NCI-H82 treated with DMSO at 0.1 percent for 48 hours (cell line): ENCODE measurements at regions not wholly inside any gene's neighbourhood (a gene's known extent, or its start where the extent isn't known, plus 50 kb on each side); places are given as distances from the start of the nearest gene placed in this dataset.
"Not testable (repeated sequence)": the region's sequence is repeated elsewhere in the genome, so short reads cannot be mapped to it uniquely, and the experiment has no call there.

Source experiments
- DNase-seq: peaks from one replicate; lab custom pipeline; 2025; ENCODE audit not compliant: unreplicated experiment; lab: John Stamatoyannopoulos, UW

DNA sequence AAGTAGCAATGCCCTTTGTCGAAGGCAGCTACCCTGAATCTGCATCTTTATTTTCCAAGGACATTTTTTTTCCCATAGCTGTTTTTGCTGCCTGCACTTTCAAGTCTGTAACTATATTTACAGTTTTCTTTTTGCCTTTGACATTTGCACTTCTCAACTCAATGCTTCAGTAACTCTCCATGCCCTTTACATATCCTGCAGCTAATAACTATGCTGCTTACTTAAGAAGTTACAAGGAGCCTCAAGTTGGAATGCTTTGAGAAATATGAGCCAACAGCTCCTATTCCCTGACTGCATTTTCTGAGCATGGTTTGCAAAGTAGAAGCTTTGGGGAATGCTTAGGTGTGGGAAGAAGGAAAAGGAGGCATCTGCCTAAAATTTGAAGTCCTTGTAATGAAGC lies 194.8 kb upstream of the TRPC7 start:
- no peak for DNase-seq

DNA sequence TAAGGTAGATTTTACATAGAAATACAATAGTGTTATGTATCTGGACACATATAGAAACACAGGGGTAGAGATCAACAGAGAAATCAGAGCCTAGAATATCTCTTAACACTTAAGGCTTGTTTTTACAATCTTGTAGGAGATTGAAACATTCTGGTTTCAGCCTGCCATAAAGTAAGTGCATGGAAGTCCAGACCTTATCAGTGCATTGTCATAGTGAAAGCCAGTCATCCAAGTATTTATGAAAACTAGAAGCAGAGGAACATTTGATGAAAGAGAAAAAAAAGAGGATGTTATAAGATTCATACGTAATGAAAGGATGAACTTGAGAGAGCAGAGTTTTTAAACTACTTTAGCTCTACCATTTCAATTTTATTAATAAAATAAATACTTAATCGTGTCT lies 194.3 kb upstream of the TRPC7 start:
- no peak for DNase-seq

DNA sequence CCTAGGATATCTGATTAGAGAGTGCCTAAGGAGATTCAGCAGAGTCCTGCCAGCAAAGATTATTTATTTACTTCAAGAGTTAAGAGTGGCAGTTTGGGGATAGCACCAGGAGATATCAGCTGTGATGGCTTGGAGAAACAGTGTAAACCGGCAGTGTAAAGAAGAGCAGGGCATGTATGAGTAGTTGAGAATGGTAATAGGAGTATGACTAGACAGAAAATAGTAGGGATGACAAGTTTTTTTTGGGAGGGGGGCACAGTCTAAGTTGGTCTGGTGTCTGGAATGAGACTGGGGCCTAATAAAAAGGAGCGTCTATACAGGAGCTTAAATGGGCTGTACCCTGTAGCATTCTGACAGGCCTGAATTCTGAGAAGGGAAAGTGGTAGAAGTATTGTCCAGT lies 181.8 kb upstream of the TRPC7 start:
- DNase-seq, result not testable (repeated sequence)

DNA sequence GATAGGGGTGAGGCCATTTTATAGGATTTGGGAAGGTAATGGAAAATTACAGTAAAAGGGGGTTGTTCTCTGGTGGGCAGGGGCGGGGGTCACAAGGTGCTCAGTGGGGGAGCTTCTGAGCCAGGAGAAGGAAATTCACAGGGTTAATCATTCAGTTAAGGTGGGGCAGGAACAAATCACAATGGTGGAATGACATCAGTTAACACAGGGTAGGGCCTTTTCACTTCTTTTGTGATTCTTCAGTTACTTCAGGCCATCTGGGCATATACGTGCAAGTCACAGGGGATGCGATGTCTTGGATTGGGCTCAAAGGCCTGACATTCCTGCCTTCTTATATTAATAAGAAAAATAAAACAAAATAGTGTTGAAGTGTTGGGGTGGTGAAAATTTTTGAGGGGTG lies 181.1 kb upstream of the TRPC7 start:
- not testable (repeated sequence) for DNase-seq

DNA sequence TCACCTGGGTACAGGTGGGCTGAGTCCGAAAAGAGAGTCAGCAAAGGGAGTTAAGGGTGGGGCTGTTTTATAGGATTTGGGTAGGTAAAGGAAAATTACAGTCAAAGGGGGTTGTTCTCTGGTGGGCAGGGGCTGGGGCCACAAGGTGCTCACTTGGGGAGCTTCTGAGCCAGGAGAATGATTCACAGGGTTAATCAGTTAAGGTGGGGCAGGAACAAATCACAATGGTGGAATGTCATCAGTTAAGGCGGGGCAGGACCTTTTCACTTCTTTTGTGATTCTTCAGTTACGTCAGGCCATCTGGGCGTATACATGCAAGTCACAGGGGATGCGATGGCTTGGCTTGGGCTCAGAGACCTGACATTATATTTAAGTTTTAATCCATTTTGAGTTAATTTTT lies 179.7 kb upstream of the TRPC7 start:
- DNase-seq, result not testable (repeated sequence)

DNA sequence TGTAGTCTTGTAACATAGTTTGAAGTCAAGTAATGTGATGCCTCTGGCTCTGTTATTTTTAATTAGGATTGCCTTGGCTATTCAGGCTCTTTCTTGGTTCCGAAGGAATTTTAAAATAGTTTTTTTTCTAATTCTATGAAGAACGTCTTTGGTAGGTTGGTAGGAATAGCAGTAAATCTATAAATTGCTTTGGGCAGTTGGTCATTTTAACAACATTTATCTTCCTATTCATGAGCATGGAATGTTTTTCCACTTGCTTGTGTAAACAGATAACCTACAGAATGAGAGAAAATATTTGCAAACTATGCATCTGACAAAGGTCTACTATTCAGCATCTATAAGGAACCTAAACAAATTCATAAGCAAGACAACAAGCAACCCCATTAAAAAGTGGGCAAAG lies 173.2 kb upstream of the TRPC7 start:
- DNase-seq, result no peak

DNA sequence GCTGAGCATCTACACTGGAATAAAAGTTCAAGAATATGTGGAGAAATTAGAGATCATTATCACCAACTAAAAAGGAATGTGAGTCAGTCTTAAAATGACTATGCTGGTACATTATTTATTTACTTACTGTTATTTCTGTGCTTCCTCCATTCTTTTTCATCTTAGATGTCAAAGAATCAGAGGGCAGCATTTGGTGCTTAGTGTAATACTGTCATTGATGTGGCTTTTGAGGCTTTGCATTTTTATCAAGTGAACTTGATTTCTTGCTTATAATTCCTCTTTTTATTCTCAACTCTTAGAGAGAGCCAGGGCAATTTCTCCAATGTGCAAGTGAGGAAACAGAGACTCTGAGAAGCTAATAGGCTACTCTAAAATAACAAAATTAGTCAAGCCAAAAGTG lies 163.7 kb upstream of the TRPC7 start:
- no peak for DNase-seq

DNA sequence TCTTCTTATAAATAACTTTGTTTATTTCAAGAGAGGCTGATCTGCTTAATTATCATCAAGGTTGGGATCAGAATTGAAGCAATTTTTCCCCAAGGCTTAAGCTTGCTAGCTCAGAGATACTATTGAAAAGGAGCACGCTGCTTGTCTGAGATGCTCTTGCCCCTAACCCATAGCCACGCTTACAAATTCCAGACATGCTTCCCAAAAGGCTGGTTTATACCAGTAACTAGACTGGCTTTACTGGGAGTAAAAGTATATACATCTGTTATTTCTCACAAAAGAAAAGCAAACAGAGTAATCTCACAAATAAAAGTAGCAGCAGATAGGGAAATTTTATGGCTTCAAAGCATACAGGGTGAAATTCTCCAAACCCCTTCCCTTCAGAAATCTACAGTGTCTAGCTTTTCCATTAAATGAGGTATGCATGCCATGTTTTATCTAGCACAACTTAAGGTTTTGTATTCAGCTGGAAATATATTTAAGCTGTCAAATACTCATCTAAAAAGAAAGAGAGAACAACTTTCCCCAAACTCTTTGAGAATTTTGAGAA lies 163.2 kb upstream of the TRPC7 start:
- no peak for DNase-seq

DNA sequence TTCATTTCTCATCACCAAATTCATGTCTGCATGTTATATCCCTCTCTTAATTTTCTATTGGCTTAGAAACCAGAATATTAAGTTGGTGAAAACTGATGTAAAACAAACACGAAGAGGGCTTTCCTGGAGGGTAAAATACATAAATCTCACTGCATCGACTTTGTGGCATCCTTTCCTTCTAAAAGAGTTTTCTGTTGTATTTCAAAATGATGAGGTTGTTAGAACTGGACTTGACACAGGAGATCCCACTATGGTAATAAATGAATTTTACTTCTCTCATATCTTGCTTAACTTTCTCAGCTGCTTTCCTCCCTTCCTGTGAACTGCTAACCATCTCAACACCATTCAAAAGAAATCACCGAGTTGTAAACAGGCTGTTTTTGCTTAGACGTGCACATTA lies 162.0 kb upstream of the TRPC7 start:
- DNase-seq, result no peak

DNA sequence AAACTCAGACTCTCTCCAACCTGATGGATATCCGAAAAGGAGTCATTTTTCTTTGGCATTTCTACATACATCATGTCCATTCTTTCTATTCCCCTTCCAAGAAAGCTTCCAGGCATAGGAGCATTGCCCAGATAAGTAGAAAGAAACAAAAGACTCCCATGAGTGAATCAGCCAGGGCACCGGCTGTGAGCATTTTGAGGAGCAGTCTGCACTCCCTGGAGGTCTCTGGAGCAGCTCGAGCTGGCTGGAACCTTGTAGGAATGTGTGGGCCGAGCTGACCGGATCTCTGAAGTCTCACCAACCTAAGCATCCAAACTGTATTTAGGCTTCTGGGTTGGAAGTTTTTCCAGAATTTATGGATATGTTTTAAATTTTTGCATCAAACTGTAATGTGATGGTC lies 161.4 kb upstream of the TRPC7 start:
- DNase-seq, result no peak

DNA sequence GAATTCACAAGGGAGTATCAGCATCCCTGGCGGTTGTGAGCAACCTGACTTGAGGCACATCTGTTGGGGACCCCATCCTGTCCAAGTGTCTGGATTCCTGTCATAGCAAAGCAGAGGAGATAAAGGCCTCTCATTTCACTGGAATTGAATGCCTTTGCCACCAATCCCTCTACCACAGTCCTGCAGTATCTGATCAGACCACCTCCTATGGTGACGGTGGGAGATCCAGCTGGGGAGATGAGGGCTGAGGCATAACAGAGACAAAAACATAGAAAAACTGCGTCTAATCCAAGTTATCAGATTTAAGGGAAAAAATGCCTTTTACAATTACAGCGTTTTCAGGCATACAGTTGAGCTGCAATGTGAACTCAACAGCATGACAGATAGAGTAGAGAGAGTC lies 160.7 kb upstream of the TRPC7 start:
- no peak for DNase-seq

DNA sequence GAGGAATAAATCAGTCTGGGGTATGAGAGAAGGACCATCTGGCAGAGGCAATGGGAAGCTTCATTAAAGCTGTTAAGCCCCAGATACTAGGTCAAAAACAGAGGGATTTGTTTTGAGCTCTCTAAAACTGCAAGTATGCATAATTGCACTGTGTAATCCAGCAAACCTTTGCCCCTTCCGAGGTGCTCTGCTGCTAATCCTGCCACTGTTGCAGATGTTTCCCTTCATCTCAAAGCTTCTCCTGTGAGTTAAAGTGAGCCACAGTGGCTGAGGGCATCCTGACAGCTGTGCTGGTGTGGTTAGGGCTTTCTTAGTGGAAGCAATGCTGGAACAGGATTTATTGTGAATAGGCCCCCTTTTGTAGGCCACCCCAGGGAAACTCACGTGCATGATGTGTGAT lies 160.3 kb upstream of the TRPC7 start:
- DNase-seq, result peak; percentile 88

DNA sequence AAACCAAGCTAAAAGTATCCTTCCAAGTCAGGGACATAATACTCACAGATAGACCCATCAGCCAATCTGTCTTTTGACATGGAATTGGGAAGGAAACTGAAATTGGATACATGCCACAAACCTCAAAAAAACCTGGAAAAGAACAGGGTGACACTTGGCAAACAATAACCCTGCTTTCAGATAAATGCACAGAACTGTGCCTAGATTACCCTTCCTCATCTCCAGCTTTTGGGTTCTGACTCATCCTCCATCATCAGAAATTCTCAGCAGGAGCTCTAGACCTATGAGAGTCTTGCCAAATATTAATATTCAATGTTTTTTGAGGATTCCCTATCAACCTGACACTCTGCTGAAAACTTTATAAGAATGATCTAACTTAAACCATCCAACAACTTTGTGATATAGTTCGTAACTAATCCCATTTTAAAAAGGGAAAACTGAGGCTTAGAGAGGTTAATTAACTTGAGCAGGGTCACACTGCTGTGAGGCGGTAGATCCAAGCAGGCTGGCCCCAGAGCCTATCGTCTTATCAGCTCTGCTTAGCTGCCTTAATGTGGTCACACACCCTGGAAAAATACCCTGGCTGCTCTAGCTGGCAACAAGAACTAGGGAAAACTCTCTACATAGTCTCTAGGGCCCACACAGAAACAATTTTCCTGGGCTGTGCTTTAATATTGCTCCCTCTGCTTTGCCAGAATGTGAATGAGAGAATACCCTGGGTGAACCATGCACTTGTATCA lies 157.0 kb upstream of the TRPC7 start:
- DNase-seq, result no peak

DNA sequence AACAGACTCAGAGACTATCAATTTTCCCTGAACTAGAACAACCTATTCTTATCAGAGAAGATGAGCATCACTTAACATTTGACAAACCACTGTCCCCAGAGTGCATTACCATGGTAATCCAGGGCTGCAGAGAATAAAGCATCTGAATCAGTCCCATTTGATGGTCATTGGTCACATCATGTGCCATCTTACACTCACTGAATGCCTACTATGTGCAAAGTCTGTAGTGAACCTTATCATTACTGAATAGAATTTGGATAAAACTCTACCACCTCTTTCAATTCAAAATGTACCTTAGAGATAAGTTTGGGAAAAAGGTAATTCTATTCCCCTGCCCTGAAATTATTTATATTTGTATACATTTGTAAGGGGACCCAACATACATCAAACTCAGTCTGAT lies 156.4 kb upstream of the TRPC7 start:
- no peak for DNase-seq

DNA sequence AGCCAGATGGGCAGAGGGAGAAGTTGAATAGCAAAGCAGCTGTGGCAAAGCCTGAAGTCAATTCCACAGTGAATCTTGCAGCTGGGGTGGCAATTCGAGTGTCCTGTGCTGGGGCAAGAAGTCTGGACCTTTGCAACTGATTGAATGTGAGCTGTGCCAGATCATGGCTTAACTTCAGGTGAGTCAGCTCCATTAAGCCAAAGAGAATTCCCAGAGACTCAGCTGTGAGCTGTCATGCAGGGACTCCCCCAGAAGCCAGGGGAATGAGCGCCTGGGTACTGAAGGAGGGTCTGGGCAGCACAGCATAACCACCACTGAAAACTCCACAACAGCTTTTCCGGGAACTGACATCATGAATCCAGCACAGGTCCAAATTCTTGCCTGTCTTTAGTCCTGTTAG lies 153.5 kb upstream of the TRPC7 start:
- DNase-seq, result peak; percentile 36

DNA sequence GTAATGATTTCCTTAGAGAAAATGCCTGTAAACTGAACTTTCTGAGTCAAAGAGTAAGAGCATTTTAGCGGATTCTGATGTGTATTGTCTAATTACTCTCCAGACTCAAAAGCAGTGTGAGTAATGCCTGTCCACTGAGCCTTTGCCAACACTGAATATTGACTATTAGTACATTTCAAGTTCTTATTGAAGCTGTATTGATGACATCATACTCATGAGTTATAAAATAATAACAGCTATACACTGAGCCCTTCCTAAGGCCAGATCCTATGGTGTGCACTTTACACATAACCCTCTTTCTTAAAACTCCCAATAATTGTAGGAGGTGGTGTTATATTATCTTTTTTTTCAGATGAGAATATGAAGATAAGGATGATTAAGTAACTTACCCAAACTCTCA lies 152.8 kb upstream of the TRPC7 start:
- DNase-seq, result no peak

DNA sequence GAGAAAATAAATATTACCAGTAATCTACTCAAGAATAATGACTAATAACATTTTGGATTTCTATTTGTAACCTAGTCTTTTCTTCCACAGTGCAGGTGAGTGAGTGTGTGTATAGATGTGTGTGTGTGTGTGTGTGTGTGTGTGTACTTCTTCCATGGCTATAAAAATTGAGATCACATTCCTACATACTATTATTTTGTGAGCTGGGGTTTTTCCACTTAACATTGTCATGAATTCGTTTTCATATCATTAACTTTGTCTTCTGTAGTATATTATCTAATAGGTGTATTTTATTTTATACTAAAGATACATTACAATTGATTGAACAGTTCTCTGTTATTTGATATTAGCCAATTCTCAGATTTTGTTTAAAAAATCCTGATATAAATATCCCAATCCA lies 152.4 kb upstream of the TRPC7 start:
- no peak for DNase-seq

DNA sequence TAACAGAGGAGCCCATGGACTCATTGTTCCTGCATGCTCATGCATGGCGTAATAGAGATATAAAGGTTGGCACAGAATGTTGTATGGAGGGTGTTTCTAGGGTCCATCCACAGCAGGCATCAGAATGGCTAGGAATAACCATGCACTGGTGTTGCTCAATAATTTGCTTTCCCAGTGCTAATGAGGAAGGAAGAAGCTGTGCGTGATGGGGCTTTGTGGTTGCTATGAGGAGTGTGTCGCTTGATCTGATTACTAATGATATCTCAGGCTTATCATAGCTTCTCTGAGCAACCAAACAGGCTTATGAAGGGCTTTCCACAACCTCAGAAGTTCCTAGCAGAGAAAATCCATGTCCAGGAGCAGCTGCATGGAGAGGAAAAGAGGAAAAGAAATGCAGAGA lies 151.3 kb upstream of the TRPC7 start:
- DNase-seq, result peak; percentile 59

DNA sequence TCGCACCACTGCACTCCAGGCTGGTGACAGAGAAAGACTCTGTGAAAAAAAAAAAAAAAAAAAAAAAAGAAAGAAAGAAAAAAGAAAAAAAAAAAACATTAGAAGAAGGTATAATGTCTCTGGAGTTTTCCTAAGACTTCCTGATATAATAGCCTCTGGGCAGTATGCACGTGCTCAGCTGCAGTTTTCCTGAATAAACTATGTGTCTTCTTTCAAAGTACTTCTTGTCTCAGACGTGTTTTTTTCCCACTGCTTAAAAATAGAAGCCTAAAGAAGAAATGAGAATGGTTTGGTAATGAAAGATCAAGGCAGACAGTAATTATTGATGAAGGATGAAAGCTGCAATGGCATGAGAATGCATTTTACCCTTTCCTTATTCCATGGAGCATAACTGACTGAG lies 148.1 kb upstream of the TRPC7 start:
- DNase-seq, result no peak

DNA sequence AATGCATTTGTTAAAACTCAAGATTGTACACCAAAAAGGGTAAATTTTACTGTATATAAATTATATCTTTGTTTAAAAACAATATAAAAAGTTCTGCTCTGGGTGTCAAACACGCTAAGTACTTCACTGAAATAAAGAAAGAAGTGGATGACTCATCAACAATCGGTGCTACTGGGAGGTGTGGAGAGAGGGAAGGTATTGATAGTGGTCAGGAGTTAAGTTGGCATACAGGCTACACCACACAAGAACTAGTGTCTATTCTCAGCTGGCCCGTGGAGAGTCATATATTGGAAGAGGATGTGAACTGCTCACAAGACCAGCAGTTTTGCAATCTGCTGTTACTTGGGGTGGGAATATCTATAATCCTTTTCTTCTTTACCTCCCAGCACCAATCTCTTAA lies 145.7 kb upstream of the TRPC7 start:
- DNase-seq, result no peak

DNA sequence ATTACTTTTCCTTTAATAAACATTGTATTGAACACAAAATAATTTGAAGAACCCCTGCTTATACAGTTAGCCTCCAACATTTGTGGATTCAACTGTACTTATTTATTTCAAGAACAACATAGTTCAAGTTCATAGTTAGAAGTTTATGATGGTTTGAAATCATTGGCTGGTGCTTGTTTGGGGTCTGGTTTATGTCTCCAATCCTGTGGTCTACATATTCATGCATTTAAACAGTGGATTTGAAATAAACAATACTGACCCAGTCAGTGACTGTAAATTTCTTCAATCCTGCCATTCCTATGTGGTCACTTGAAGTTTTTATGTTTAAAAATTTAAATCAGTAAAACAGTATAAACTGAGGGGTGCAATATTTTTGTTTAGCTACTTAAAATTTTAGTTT lies 145.1 kb upstream of the TRPC7 start:
- DNase-seq, result no peak

DNA sequence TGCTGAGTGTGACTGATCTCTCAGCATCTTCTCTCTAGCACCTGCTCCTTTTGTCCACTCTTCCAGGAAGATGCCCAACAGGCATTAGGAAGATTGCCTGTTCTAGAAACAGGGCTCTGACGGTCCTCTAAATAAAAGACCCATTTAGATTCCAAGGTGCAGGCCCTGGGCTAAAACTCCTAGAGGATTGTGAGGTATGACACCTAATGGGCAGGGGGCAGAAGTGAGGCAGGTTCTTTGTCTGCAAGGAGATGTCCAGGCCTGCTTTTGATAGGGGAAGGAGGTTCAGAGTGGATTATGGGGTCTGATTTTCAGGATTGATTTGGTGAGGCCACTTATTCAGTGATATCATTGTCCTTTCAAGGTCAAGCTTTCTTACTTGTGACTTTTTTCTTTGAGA lies 140.8 kb upstream of the TRPC7 start:
- no peak for DNase-seq

DNA sequence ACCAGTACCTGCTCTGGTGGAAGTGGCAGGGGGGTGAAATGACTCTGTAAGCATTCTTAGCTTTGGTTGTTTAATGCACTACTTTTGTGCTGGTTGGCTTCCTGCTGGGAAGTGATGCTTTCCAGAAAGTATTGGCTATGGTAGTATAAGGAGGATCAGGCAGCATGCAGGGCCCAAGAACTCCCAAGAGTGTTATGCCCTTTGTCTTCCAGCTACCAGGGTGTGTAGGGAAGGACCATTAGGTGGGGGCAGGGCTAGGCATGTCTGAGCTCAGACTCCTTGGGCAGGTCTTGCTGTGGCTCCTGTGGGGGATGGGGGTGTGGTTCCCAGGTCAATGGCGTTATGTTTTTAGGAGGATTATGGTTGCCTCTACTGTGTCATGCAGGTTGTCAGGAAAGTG lies 135.8 kb upstream of the TRPC7 start:
- DNase-seq, result no peak
